Tibial nerve (tissue), 3 donors: ENCODE measurements at regions not wholly inside any gene's neighbourhood (a gene's known extent, or its start where the extent isn't known, plus 50 kb on each side); places are given as distances from the start of the nearest gene placed in this dataset.

Experiments used
- CTCF ChIP-seq, 5 experiments: fragments of 200-600 bp in 3 of 5; fragments of 450-650 bp in 2 of 5; sonication (generic) in 3 of 5; IDR thresholded peaks; one replicate each; pipeline ENCODE4 v1.5.1; 2016 to 2019; ENCODE audit warnings: antibody characterized with exemption in 5 of 5, mild to moderate bottlenecking in 3 of 5, moderate library complexity in 2 of 5
- POLR2A ChIP-seq, 2 donors: fragments of 450-650 bp; IDR thresholded peaks; one replicate each; pipeline ENCODE4 v1.6.1; 2017; ENCODE audit warnings: antibody characterized with exemption in 2 of 2, mild to moderate bottlenecking in 2 of 2, moderate library complexity in 2 of 2

- TF ChIP-seq CTCF (IDR thresholded peaks at IDR 0.05), result no peak
- TF ChIP-seq POLR2A (IDR thresholded peaks at IDR 0.05), result no peak
Observed at GRCh38 chr2:113838744-113839444, 51.0 kb upstream of the ACTR3 start.
